B cell (primary cell): ENCODE measurements at regions not wholly inside any gene's neighbourhood (a gene's known extent, or its start where the extent isn't known, plus 50 kb on each side); places are given as distances from the start of the nearest gene placed in this dataset.

Experiments
- ATAC-seq: fragments of 200-7000 bp; cut with Tn5 transposase; one replicate; pipeline ENCODE4 v1.10.0; 2021; ENCODE audit warnings: low read depth, mild to moderate bottlenecking, moderate number of reproducible peaks, moderate library complexity
- CTCF ChIA-PET: fragments of 350-600 bp; sonication (Branson Sonifier 250); formaldehyde crosslinking; loops from one replicate; lab custom pipeline; 2021; ENCODE audit warnings: antibody characterized with exemption, inconsistent platforms; lab: Charles Lee
- POLR2A ChIA-PET: fragments of 350-600 bp; sonication (Branson Sonifier 250); formaldehyde crosslinking; loops from one replicate; lab custom pipeline; 2021; ENCODE audit warnings: antibody characterized with exemption; lab: Charles Lee
- DNase-seq: peaks from one replicate; pipeline ENCODE4 v3.0.0; 2013
- H2AFZ ChIP-seq: 2 replicates; pipeline ENCODE4 v1.6.1; 2012; ENCODE audit warnings: mild to moderate bottlenecking, low read depth, low read length; ENCODE audit not compliant: insufficient read depth, poor library complexity, severe bottlenecking
- H3K27ac ChIP-seq, 2 donors: 1 replicate in 1 of 2; 2 replicates in 1 of 2; pipeline ENCODE4 v1.5.1; 2012 to 2013; ENCODE audit warnings: low read length in 2 of 2, mild to moderate bottlenecking in 2 of 2, moderate library complexity in 1 of 2
- H3K27me3 ChIP-seq, 4 experiments: fragments of 200-600 bp in 1 of 4; sonication (generic) in 1 of 4; replicated peaks in 1 of 4; 1 replicate in 2 of 4; 2 replicates in 2 of 4; pipeline versions ENCODE4 v1.6.1 to v1.7.0; 2013 to 2016; ENCODE audit warnings: low read length in 3 of 4, mild to moderate bottlenecking in 2 of 4, mixed read lengths in 1 of 4, moderate library complexity in 1 of 4; ENCODE audit not compliant: insufficient read depth in 4 of 4, control insufficient read depth in 3 of 4; ENCODE audit errors: control extremely low read depth in 1 of 4
- H3K36me3 ChIP-seq, 2 experiments: replicated peaks in 1 of 2; 1 replicate in 1 of 2; 2 replicates in 1 of 2; pipeline versions ENCODE4 v1.6.1 to v1.7.1; 2013; ENCODE audit warnings: low read length in 1 of 2; ENCODE audit not compliant: insufficient read depth in 2 of 2, control insufficient read depth in 1 of 2; ENCODE audit errors: control extremely low read depth in 1 of 2, extremely low read depth in 1 of 2
- H3K4me1 ChIP-seq, 2 donors: fragments of 200-600 bp in 1 of 2; sonication (generic) in 1 of 2; 1 replicate in 1 of 2; 2 replicates in 1 of 2; pipeline versions ENCODE4 v1.5.1 to v1.6.1; 2013 to 2017; ENCODE audit warnings: low read length in 2 of 2; ENCODE audit not compliant: control insufficient read depth in 2 of 2, insufficient read depth in 2 of 2
- H3K4me2 ChIP-seq: replicated peaks from 2 replicates; pipeline ENCODE3; 2012; ENCODE audit warnings: mild to moderate bottlenecking, low read depth, low read length; ENCODE audit not compliant: poor library complexity, severe bottlenecking
- H3K4me3 ChIP-seq, 5 experiments: fragments of 200-600 bp in 1 of 5; sonication (generic) in 1 of 5; 1 replicate in 3 of 5; 2 replicates in 2 of 5; pipeline versions ENCODE4 v1.5.1 to v1.7.0; 2011 to 2016; ENCODE audit warnings: low read length in 4 of 5, mild to moderate bottlenecking in 4 of 5, low read depth in 2 of 5, control low read depth in 1 of 5, moderate library complexity in 1 of 5; ENCODE audit not compliant: insufficient read depth in 1 of 5; ENCODE audit errors: control extremely low read depth in 1 of 5, extremely low read depth in 1 of 5
- H3K79me2 ChIP-seq: fragments of 200-600 bp; sonication (generic); one replicate; pipeline ENCODE4 v1.6.0; 2016; ENCODE audit warnings: low read length; ENCODE audit not compliant: control insufficient read depth, insufficient read depth
- H3K9ac ChIP-seq: fragments of 200-600 bp; sonication (generic); 2 replicates; pipeline ENCODE4 v1.6.1; 2017; ENCODE audit warnings: mild to moderate bottlenecking, low read length, moderate library complexity
- H3K9me3 ChIP-seq, 3 donors: one replicate each; pipeline versions ENCODE4 v1.6.1 to v1.7.1; 2013; ENCODE audit warnings: low read length in 2 of 3; ENCODE audit not compliant: control insufficient read depth in 2 of 3, insufficient read depth in 1 of 3; ENCODE audit errors: control extremely low read depth in 1 of 3
- H4K20me1 ChIP-seq: 2 replicates; pipeline ENCODE4 v1.6.0; 2012; ENCODE audit warnings: mild to moderate bottlenecking, low read length; ENCODE audit not compliant: insufficient read depth, control insufficient read depth, poor library complexity, severe bottlenecking
- H3K27ac Mint-ChIP-seq: one replicate; pipeline ENCODE4 v1.8.0; 2021; ENCODE audit warnings: mixed read lengths
- H3K27me3 Mint-ChIP-seq: one replicate; pipeline ENCODE4 v1.8.0; 2021; ENCODE audit warnings: mixed read lengths
- H3K4me1 Mint-ChIP-seq: one replicate; pipeline ENCODE4 v1.8.0; 2021; ENCODE audit warnings: mixed read lengths
- H3K4me3 Mint-ChIP-seq: one replicate; pipeline ENCODE4 v1.8.0; 2021; ENCODE audit warnings: mixed read lengths
- H3K9me3 Mint-ChIP-seq: one replicate; pipeline ENCODE4 v1.8.0; 2022; ENCODE audit warnings: mixed read lengths; ENCODE audit not compliant: insufficient read depth
- EZH2 ChIP-seq: IDR thresholded peaks from 2 replicates; pipeline ENCODE4 v1.6.1; 2012; ENCODE audit warnings: borderline replicate concordance, low read depth, mild to moderate bottlenecking, moderate library complexity, low read length; ENCODE audit not compliant: insufficient read depth, poor library complexity, severe bottlenecking
- WGBS: methylation state at CpG from one replicate; pipeline ENCODE4 v1.1.5; 2013; ENCODE audit warnings: missing lambda C conversion rate; ENCODE audit not compliant: insufficient coverage; 5-methylcytosine and 5-hydroxymethylcytosine counted together
- intact Hi-C: fragments of 100-400 bp; cut with micrococcal nuclease; formaldehyde crosslinking; loops from one replicate; pipeline ENCODE4 v1.10.0; 2022
- TF ChIP-seq, protein P1 (sequence below): fragments of 200-600 bp; IDR thresholded peaks from one replicate; pipeline ENCODE4 v1.8.0; 2022; ENCODE audit warnings: antibody characterized with exemption, mild to moderate bottlenecking

- ChIA-PET CTCF (no interaction called here), POLR2A (no interaction called here)
- H3K4me2 ChIP-seq = no peak overlapping the region
- Mint-ChIP-seq H3K27ac (no peak overlapping the region), H3K9me3 (peaks cover 7% of the 10 kb centered on the region), H3K27me3 (no peaks in the 10 kb centered on the region), H3K4me1 (no peaks in the 10 kb centered on the region), H3K4me3 (no peak overlapping the region)
- no peaks in the 10 kb centered on the region for H3K4me1 ChIP-seq
- no peaks in the 10 kb centered on the region for H3K79me2 ChIP-seq
- no peaks in the 10 kb centered on the region for H3K27me3 ChIP-seq
- ATAC-seq (no peak), DNase-seq (no peak)
- H3K9ac ChIP-seq = no peak overlapping the region
- no peak for TF ChIP-seq EZH2
- TF ChIP-seq, protein P1, sequence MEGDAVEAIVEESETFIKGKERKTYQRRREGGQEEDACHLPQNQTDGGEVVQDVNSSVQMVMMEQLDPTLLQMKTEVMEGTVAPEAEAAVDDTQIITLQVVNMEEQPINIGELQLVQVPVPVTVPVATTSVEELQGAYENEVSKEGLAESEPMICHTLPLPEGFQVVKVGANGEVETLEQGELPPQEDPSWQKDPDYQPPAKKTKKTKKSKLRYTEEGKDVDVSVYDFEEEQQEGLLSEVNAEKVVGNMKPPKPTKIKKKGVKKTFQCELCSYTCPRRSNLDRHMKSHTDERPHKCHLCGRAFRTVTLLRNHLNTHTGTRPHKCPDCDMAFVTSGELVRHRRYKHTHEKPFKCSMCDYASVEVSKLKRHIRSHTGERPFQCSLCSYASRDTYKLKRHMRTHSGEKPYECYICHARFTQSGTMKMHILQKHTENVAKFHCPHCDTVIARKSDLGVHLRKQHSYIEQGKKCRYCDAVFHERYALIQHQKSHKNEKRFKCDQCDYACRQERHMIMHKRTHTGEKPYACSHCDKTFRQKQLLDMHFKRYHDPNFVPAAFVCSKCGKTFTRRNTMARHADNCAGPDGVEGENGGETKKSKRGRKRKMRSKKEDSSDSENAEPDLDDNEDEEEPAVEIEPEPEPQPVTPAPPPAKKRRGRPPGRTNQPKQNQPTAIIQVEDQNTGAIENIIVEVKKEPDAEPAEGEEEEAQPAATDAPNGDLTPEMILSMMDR = no peak
- WGBS = no CpG with 5 or more reads among the region's 2 CpGs
- H3K36me3 ChIP-seq = no peaks in the 10 kb centered on the region
- no peaks in the 10 kb centered on the region for H4K20me1 ChIP-seq
- no peak overlapping the region for H2AFZ ChIP-seq
- no peak overlapping the region for H3K27ac ChIP-seq
- no peak overlapping the region for H3K4me3 ChIP-seq
- H3K9me3 ChIP-seq = peaks cover 0 to 5% (median 0%) of the 10 kb centered on the region in 3 donors
- intact Hi-C loops = no loop called here
These were observed 669.8 kb downstream of the GALC start for GRCh38 chr14:87323191-87323590.

DNA sequence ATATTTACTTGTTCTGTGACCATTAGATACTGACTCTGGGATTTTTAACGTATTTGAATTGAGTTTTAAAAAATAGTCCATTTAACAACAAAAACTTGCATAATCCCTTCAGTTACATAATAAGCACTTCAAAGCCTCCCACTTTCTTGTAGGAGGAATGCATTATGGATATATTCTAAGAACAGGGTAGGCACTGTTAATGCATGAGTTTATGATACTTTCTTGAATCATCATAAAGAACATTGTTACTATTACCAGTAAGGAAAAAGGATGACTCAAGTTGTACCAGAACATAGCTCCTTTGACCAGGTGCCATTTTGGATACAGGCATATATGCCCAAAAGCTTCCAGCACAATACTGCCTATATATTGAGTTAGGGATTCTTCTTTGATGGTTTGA lies 671.4 kb downstream of the GALC start:
- POLR2A ChIA-PET = no interaction called here
- CTCF ChIA-PET = no interaction called here
- Mint-ChIP-seq H3K27me3 (no peaks in the 10 kb centered on the region), H3K9me3 (peaks cover 5% of the 10 kb centered on the region), H3K27ac (no peak overlapping the region), H3K4me3 (no peak overlapping the region), H3K4me1 (no peaks in the 10 kb centered on the region)
- Histone ChIP-seq H3K36me3 (no peaks in the 10 kb centered on the region), H3K27me3 (no peaks in the 10 kb centered on the region), H3K9me3 (peaks cover 0 to 5% (median 0%) of the 10 kb centered on the region in 3 donors), H2AFZ (no peak overlapping the region), H3K79me2 (no peaks in the 10 kb centered on the region), H3K4me1 (no peaks in the 10 kb centered on the region), H3K4me3 (no peak overlapping the region), H3K27ac (no peak overlapping the region), H3K4me2 (no peak overlapping the region), H3K9ac (no peak overlapping the region), H4K20me1 (no peaks in the 10 kb centered on the region)
- no peak for DNase-seq
- ATAC-seq = no peak
- WGBS = no CpG with 5 or more reads among the region's 1 CpG
- intact Hi-C loops = no loop called here
- no peak for TF ChIP-seq EZH2
- TF ChIP-seq, protein P1 = no peak
